NCI-H128 (cell line): ENCODE measurements at regions not wholly inside any gene's neighbourhood (a gene's known extent, or its start where the extent isn't known, plus 50 kb on each side); places are given as distances from the start of the nearest gene placed in this dataset.

Experiments used
- DNase-seq: peaks from one replicate; lab custom pipeline; 2025; ENCODE audit not compliant: unreplicated experiment; lab: John Stamatoyannopoulos, UW

- no peak for DNase-seq
Observed at GRCh38 chr7:24341691-24342413, 57.9 kb downstream of the NPY start.

DNA sequence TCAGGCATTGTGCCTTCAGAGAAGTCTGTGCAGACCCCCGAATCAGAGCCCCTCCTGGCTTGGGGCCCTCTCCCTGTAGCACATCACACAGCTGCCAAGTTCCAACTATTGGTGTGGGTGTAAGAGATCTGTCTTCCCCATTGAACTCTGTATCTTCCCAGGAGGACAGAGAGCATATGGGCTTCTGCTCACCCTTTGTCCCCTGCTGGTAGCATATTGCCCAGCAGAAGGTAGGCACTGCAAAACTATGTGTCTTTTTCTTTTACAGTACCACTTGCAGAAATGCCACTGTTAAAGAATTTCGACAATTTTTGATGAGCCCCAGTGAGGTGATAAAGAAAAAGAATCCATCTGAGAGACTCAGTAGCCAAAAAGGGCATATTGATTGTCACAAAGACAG, 59.6 kb downstream of the NPY start:
- no peak for DNase-seq

DNA sequence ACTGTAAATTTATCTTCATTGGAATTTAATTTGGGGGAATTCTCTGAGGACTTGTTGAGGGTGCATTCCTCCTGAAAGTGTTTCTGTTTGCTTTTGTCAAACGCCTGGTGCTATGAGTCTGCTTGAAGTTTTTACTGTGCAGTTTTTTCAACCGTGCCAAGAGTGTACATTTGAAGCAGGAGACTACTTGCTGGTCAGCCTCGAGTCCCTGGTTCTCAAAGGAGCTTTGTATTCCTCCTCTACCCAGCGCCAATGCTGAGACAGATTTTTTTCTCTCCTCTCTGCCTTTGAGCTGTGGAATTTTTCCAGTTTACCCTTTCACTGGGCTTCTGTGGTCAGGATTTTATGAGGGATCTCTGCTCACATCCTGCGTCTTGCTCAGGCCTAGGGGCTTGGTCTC, 62.1 kb downstream of the NPY start:
- no peak for DNase-seq

DNA sequence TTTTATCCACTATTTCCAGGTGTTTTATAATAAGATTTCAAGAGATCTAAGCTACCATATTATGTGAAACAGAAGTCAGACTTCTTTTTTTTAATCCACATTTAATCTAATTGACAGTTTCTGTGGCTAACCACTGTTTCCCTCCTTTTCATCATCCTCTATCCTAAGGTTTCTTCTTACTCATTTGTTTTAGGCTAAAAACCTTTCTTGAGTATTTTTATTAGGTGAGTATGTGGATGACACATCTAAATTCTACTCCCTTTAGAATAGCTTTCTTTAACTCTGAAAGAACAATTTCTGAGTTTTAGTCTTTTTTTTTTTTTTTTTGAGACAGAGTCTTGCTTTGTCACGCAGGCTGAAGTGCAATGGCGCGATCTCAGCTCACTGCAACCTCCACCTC, 62.7 kb downstream of the NPY start:
- no peak for DNase-seq

GRCh38 chr7:24349339-24349738, 65.3 kb downstream of the NPY start:
- DNase-seq: no peak

GRCh38 chr7:24354456-24354855, 70.5 kb downstream of the NPY start:
- no peak for DNase-seq

DNA sequence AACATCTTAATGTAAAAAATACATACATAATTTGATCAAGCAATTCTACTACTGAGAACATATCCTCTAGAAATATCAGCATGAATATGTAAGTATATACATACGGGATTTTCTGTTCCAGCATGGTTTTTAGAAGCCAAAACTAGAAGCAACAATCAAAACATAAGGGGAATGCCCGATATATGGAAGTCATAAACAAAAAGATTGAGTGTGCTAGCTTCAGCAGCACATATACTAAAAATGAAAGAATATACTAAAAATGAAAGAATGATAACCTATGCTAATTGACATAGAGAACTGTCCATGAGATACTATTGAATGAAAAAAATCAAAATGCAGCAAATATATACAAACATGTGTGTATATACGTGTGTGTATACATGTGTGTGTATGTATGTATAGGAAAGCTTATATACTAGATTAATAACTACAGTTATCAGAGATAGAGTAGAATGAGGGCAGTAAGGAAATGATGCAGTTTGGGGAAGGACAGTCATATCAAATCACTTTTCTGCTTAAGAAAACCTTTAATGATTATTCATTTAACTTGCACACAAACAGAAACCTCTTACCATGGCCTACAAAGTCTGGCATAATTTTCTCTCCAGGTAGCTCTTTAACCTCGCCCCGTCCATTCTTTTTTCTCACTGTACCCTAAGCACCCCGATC, 72.9 kb downstream of the NPY start:
- no peak for DNase-seq

DNA sequence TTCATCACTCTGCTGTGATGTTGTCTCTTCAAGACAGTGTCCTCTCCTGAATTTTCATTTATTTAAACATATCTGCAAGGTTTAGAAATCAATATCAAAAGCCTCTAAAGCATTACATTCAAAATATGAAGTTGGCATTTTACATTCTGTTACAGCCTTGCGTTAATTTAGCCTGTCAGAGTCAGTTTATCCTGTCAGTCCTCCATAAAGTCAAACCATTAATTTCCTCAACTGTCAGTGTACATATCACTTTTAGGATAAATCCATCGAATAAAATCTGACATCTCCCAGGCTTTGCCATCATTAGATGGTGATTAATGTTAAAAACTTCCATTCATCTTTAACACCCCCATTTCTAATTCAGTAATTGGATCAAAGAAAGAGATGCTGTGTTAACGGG, 77.0 kb downstream of the NPY start:
- no peak for DNase-seq

DNA sequence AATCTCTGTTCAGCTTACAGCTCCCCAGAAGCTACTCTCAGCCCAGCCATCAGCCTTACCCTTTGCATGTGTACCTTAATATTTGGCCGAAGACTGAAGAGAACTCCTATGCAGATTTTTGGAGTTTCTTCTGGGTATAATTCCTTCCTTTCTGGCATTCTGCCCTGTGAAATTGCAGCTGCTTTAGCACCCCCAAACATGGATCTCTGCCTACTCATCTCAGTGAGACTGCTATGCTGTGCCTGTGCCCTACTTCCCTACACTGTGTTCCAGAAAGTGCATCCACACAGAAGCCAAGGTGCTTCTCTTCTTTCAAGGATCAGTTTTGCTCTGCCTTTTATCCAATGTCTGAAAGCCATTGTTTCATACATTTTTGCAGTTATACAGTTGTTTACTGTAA, 81.6 kb downstream of the NPY start:
- DNase-seq: no peak

DNA sequence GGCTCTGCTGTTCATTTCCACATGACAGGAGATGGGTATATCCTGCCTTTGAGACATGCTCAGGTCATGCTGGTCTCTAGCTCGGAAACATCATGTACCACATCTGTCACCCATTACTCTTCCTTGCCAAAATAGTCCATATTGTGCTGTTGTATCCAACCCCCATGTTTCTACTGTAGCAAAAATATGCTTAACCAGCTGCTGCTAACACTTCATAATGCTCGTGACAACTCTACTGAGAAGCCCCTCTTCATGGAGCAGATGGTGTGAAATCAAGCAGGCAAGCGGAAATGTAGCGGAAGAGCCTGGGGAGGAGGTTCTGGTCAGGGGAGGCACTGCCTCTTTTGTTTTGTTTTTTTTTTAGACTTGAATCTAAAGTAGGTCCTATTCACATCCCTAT, 82.9 kb downstream of the NPY start:
- no peak for DNase-seq

GRCh38 chr7:24368161-24368560, 84.2 kb downstream of the NPY start:
- DNase-seq: no peak

GRCh38 chr7:24370541-24370940, 86.6 kb downstream of the NPY start:
- DNase-seq: no peak

GRCh38 chr7:24372961-24373955, 89.3 kb downstream of the NPY start:
- no peak for DNase-seq

DNA sequence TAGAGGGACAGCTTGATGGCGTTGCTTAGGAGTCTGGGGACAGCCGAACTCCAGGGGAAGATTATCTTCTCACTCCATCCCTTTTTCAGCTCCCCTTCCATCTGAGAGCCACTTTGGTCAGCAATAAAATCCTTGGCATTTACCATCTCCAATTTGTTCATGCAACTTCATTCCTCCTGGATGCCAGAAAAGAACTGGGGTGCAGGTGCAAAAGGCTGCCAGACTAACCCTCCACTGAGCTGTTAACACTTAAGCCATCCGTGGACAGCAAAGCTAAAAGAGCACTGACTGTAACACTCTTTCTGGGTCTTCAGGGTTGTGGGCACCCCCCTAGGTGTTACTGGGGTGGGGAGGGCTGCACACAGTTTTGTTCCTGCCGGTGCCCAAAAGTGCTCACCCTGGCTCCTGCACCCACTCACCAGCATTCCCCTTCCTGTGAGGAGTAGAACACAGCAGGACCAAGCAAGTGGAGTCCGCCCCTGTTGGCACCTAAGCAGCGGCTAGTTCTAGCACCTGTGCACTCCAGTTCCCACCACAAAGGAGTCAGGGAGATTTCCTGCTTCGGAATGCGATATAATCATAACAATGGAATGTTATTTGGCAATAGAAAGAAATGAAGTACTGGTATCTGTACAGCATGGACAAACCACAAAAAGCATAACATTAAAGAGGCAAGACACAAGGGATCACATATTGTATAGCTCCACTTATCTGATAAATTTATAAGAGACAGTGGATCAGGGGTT, 95.1 kb downstream of the NPY start:
- no peak for DNase-seq

DNA sequence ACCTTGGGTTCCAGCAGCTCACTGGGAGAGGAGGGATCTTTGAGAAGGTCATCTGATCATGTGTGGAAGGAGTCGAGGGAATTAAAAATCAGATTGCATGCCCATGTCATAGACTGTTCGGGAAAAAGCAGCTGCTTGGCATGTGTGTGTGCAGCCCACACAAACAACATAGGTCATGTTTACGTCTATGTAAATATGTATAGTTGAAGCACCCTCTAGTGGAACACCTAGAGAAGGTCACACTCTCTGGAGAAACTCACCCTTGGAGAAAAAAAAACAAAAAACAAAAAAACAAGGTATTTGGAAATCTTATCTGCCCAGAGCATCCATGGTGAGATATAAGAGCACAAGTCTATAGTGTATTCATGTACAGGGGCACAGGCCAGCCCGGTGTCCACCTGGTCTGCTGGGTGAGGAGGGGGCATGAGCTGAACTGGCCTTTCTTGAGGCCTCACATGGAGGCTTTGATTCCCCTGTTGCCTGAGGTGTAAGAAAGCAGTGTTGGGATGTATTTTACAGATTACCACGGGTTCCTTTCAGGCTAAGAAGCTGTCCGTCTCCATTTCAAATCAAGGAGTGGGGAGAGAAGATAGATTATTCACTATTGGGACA, 98.0 kb downstream of the NPY start:
- no peak for DNase-seq

- DNase-seq: no peak
Observed at GRCh38 chr7:24383055-24383454, 99.1 kb downstream of the NPY start.

DNA sequence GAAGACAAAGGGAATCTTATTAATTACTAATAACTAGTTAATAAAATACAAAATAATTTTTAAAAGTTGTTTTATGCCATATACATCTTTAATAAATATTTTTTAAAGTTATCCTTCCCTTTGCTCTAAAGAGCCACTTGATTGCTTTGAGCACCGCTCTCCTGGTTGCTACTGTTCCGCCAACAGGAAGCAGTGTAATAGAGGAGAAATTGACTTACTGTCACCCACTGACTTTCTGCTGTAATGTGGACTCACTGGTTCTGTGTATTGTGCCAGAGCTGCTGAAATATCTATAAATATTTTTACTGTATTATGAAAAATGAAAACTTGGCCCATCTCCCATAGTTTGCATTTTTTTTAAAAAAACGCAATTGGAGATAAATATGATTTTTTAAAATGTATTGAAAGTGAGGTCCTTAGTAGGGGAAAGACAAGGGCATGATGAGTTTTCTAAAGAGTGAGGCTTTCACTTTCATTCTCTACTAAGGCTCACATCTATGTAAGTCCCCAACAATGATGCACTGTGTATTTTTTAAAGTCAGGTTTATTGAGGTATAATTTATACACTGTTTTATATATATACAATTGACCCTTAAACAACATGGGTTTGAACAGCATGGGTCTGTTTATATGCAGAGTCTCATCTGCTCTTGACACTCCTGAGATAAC, 100.5 kb downstream of the NPY start:
- no peak for DNase-seq

GRCh38 chr7:24388212-24388611, 104.2 kb downstream of the NPY start:
- DNase-seq: no peak

DNA sequence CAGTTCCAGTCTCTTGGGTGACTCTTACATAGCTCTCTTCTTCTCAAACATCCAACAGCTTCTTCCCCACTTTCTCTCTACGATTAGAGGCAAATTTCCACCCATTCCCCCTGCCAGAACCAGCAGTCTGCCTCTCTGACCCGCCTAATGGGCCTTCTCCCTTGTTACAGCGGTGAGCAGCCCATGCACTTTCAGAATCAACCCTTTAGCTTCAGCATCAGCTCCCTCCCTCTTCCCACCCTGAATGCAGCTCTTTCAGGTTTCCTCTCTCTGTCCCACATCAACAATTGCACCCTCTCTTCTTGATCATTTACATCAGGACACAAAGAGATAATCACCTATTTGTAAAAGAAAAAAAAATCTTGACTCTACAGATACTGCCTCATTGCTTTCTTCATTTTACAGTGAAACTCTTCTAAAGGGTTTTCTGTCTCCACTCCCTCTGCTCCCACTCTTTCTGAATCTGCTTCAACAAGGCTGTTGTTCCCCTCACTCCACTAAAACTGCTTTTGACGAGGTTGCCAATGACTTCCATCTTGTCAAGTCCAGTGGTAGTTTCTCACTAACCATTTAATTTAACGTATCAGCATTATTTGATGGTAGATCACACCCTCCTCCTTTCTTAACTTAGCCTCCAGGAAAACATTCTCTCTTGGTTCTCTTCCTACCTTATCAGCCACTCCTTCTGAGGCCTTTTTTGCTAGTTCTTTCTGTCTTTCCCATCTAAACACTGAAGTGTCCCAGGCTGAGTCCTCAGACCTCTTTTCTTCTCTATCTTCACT, 106.6 kb downstream of the NPY start:
- no peak for DNase-seq
